Retinal pigment epithelial cell (primary cell): ENCODE measurements at regions not wholly inside any gene's neighbourhood (a gene's known extent, or its start where the extent isn't known, plus 50 kb on each side); places are given as distances from the start of the nearest gene placed in this dataset.

Experiments used
- DNase-seq: peaks from one replicate; pipeline ENCODE4 v3.0.0-alpha.2; 2010; ENCODE audit warnings: low read depth
- H3K4me3 ChIP-seq: 2 replicates; pipeline ENCODE4 v1.5.1; 2011; ENCODE audit warnings: mild to moderate bottlenecking, low read length, control low read depth, moderate library complexity
- CTCF ChIP-seq: conservative IDR thresholded peaks from 2 replicates; pipeline ENCODE4 v1.5.1; 2011; ENCODE audit warnings: low read depth, low read length, control low read depth, inconsistent platforms

- no peak overlapping the region for H3K4me3 ChIP-seq
- TF ChIP-seq CTCF = no peak
- no peak for DNase-seq
Measured at GRCh38 chr5:30781643-30782042, 411.8 kb upstream of the CDH6 start.

- no peak for TF ChIP-seq CTCF
- no peak overlapping the region for H3K4me3 ChIP-seq
- DNase-seq = no peak
Measured at GRCh38 chr5:30768056-30768690, 425.3 kb upstream of the CDH6 start.

GRCh38 chr5:30765706-30766105 lies 427.8 kb upstream of the CDH6 start:
- TF ChIP-seq CTCF = no peak
- H3K4me3 ChIP-seq = no peak overlapping the region
- no peak for DNase-seq

- no peak for TF ChIP-seq CTCF
- peak; percentile 78 for DNase-seq
- H3K4me3 ChIP-seq = no peak overlapping the region
Measured at GRCh38 chr5:30765227-30765626, 428.3 kb upstream of the CDH6 start.

- H3K4me3 ChIP-seq = no peak overlapping the region
- DNase-seq = no peak
- no peak for TF ChIP-seq CTCF
Measured at GRCh38 chr5:30764704-30765103, 428.8 kb upstream of the CDH6 start.

- no peak for DNase-seq
- TF ChIP-seq CTCF = no peak
Measured at GRCh38 chr5:30759731-30760130, 433.8 kb upstream of the CDH6 start.

GRCh38 chr5:30752015-30752414 lies 441.5 kb upstream of the CDH6 start:
- no peak for DNase-seq
- H3K4me3 ChIP-seq = no peak overlapping the region
- no peak for TF ChIP-seq CTCF

More at GRCh38 chr5:30759731-30760130, 433.8 kb upstream of the CDH6 start:
- no peak overlapping the region for H3K4me3 ChIP-seq
